HepG2 (cell line): ENCODE measurements at regions not wholly inside any gene's neighbourhood (a gene's known extent, or its start where the extent isn't known, plus 50 kb on each side); places are given as distances from the start of the nearest gene placed in this dataset.
A peak's percentile ranks its signal among the peaks of the same experiment; 100 is the strongest.

ENCODE experiments used
- ATAC-seq: fragments of 200-7000 bp; cut with Tn5 transposase; 3 replicates; pipeline ENCODE4 v1.9.1; 2020; ENCODE audit warnings: mild to moderate bottlenecking, moderate library complexity
- BruUV-seq: library from RNA; stranded (reverse); fragments of 400-500 nt; replicated peaks from 2 replicates; lab custom pipeline; 2021; lab: Mats Ljungman, UMichigan
- CTCF ChIA-PET: fragments of 300-600 bp; formaldehyde crosslinking; extraction: SDS; loops from one replicate; lab custom pipeline; 2021; ENCODE audit warnings: low total read pairs, inconsistent platforms, low intra/inter-chr PET ratio; lab: Yijun Ruan, JAX
- POLR2A ChIA-PET: fragments of 350-600 bp; sonication (Branson Sonifier 250); formaldehyde crosslinking; loops from one replicate; lab custom pipeline; 2020; ENCODE audit warnings: antibody characterized with exemption, inconsistent platforms; lab: Yijun Ruan, JAX
- DNase-seq: peaks from one replicate; pipeline ENCODE4 v3.0.0-alpha.2; 2015; ENCODE audit warnings: low spot score
- FAIRE-seq: peaks from 3 replicates; lab custom pipeline; 2011; peaks lifted over from hg19 to GRCh38; lab: Jason Lieb, UNC
- H2AFZ ChIP-seq: one replicate; pipeline ENCODE4 v1.6.1; 2011; ENCODE audit warnings: low read length, inconsistent platforms
- H3K27ac ChIP-seq: fragments of 300-600 bp; 3 replicates; pipeline ENCODE4 v1.8.0; 2011; ENCODE audit warnings: mixed run types, mild to moderate bottlenecking, mixed read lengths, low read length, inconsistent platforms; ENCODE audit not compliant: insufficient read depth; ENCODE audit errors: extremely low read length
- H3K27me3 ChIP-seq, 2 experiments: fragments of 200-600 bp in 1 of 2; 2 replicates in 1 of 2; 3 replicates in 1 of 2; pipeline versions ENCODE4 v1.6.0 to v1.8.0; 2011; ENCODE audit warnings: low read length in 2 of 2, mild to moderate bottlenecking in 2 of 2, moderate library complexity in 2 of 2, inconsistent platforms in 1 of 2; ENCODE audit not compliant: insufficient read depth in 2 of 2, control insufficient read depth in 1 of 2
- H3K36me3 ChIP-seq, 2 experiments: fragments of 200-600 bp in 1 of 2; replicated peaks in 1 of 2; 2 replicates in 1 of 2; 3 replicates in 1 of 2; pipeline versions ENCODE4 v1.5.1 to v1.8.0; 2011; ENCODE audit warnings: low read length in 2 of 2, inconsistent platforms in 1 of 2; ENCODE audit not compliant: insufficient read depth in 2 of 2, control insufficient read depth in 1 of 2
- H3K4me1 ChIP-seq: 2 replicates; pipeline ENCODE4 v1.5.1; 2012; ENCODE audit warnings: low read length, inconsistent platforms; ENCODE audit not compliant: insufficient read depth
- H3K4me2 ChIP-seq: 2 replicates; pipeline ENCODE4 v1.6.0; 2011; ENCODE audit warnings: low read depth, low read length, inconsistent platforms
- H3K4me3 ChIP-seq, 3 experiments: fragments of 200-600 bp in 1 of 3; sonication (generic), shearing (Covaris generic) in 1 of 3; replicated peaks in 1 of 3; 2 replicates each; pipeline ENCODE4 v1.5.1; 2011 to 2016; ENCODE audit warnings: low read length in 3 of 3, inconsistent platforms in 2 of 3, low read depth in 2 of 3, mild to moderate bottlenecking in 2 of 3, control low read depth in 1 of 3, mixed read lengths in 1 of 3; ENCODE audit not compliant: insufficient read depth in 1 of 3
- H3K79me2 ChIP-seq: one replicate; pipeline ENCODE4 v1.6.1; 2011; ENCODE audit warnings: low read length, inconsistent platforms; ENCODE audit not compliant: insufficient read depth
- H3K9ac ChIP-seq: 2 replicates; pipeline ENCODE4 v1.6.0; 2011; ENCODE audit warnings: mild to moderate bottlenecking, low read depth, low read length, inconsistent platforms; ENCODE audit not compliant: insufficient read depth
- H3K9me3 ChIP-seq: 2 replicates; pipeline ENCODE4 v1.5.1; 2012; ENCODE audit warnings: mild to moderate bottlenecking, low read length
- H4K20me1 ChIP-seq: 2 replicates; pipeline ENCODE4 v1.6.0; 2011; ENCODE audit warnings: inconsistent platforms, mild to moderate bottlenecking, low read length, moderate library complexity; ENCODE audit not compliant: insufficient read depth
- FOXJ3 ChIP-seq: sonication (generic); formaldehyde crosslinking; IDR thresholded peaks from 2 replicates; pipeline ENCODE4 v1.4.0; 2020; ENCODE audit warnings: missing genetic modification reagents, mild to moderate bottlenecking, borderline replicate concordance
- IKZF1 ChIP-seq: fragments of 450-650 bp; IDR thresholded peaks from 2 replicates; pipeline ENCODE4 v1.7.1; 2016
- MAF1 ChIP-seq: sonication (generic); formaldehyde crosslinking; IDR thresholded peaks from 2 replicates; pipeline ENCODE4 v1.5.0; 2020; ENCODE audit warnings: missing genetic modification reagents, borderline replicate concordance
- MAFF ChIP-seq: IDR thresholded peaks from 2 replicates; pipeline ENCODE4 v1.6.1; 2011; ENCODE audit warnings: low read depth, low read length, improper control_type of control experiment
- MAFK ChIP-seq, 2 experiments: IDR thresholded peaks in 1 of 2; conservative IDR thresholded peaks in 1 of 2; 2 replicates each; pipeline ENCODE4 v1.6.1; 2011; ENCODE audit warnings: improper control_type of control experiment in 2 of 2, low read length in 2 of 2
- MATR3 ChIP-seq: sonication (generic); formaldehyde crosslinking; IDR thresholded peaks from 2 replicates; pipeline ENCODE4 v1.4.0; 2020; ENCODE audit warnings: missing genetic modification reagents
- MTA1 ChIP-seq: sonication (generic); formaldehyde crosslinking; IDR thresholded peaks from 2 replicates; pipeline ENCODE4 v1.4.0; 2020; ENCODE audit warnings: missing genetic modification reagents, mild to moderate bottlenecking, borderline replicate concordance
- MZF1 ChIP-seq: sonication (generic); formaldehyde crosslinking; IDR thresholded peaks from 2 replicates; pipeline ENCODE4 v1.8.1; 2023; ENCODE audit warnings: mild to moderate bottlenecking, missing genetic modification reagents, borderline replicate concordance
- RFX3 ChIP-seq: IDR thresholded peaks from 2 replicates; pipeline ENCODE4 v1.6.1; 2016; ENCODE audit warnings: missing biosample characterization, missing genetic modification reagents
- SRSF4 ChIP-seq: fragments of 200-400 bp; formaldehyde crosslinking; IDR thresholded peaks from one replicate; pipeline ENCODE4 v1.6.1; 2018; ENCODE audit warnings: mild to moderate bottlenecking, low read depth, low read length, moderate library complexity; ENCODE audit not compliant: poor library complexity, severe bottlenecking
- ZBTB46 ChIP-seq: sonication (generic); formaldehyde crosslinking; IDR thresholded peaks from 2 replicates; pipeline ENCODE4 v1.4.0; 2020; ENCODE audit warnings: mild to moderate bottlenecking, missing genetic modification reagents, borderline replicate concordance
- ZNF333 ChIP-seq: sonication (generic); formaldehyde crosslinking; IDR thresholded peaks from 2 replicates; pipeline ENCODE4 v1.4.0; 2020; ENCODE audit warnings: mild to moderate bottlenecking, missing genetic modification reagents, borderline replicate concordance
- ZNF446 ChIP-seq: sonication (generic); formaldehyde crosslinking; IDR thresholded peaks from 2 replicates; pipeline ENCODE4 v1.5.0; 2020; ENCODE audit warnings: mild to moderate bottlenecking, missing genetic modification reagents
- ZNF576 ChIP-seq: sonication (generic); formaldehyde crosslinking; IDR thresholded peaks from 2 replicates; pipeline ENCODE4 v1.4.0; 2020; ENCODE audit warnings: mild to moderate bottlenecking, missing genetic modification reagents
- WGBS: methylation state at CpG from one replicate; pipeline ENCODE4 v1.1.6; 2017; ENCODE audit warnings: low lambda C conversion rate; 5-methylcytosine and 5-hydroxymethylcytosine counted together
- in situ Hi-C: cut with HindIII; loops from 2 replicates; pipeline ENCODE4 v1.10.0; 2017; ENCODE audit warnings: low pct_unique_long_range_greater_than_20kb; ENCODE audit not compliant: extremely low pct_ligation_motif_present
- intact Hi-C: fragments of 100-400 bp; cut with micrococcal nuclease; formaldehyde crosslinking; loops from one replicate; pipeline ENCODE4 v1.10.0; 2022; ENCODE audit not compliant: unreplicated experiment

- H3K4me2 ChIP-seq, result no peak overlapping the region
- FAIRE-seq (no peak), DNase-seq (no peak), ATAC-seq (no peak)
- no peak overlapping the region for H3K4me3 ChIP-seq
- 31% methylated on average over 1 of the region's 1 CpG for WGBS
- in situ Hi-C loops (no loop called here), intact Hi-C loops (no loop called here)
- no peaks in the 10 kb centered on the region for H3K4me1 ChIP-seq
- H3K27me3 ChIP-seq, result no peaks in the 10 kb centered on the region
- no peaks in the 10 kb centered on the region for H4K20me1 ChIP-seq
- no peaks in the 10 kb centered on the region for H3K36me3 ChIP-seq
- ChIA-PET CTCF (no interaction called here), POLR2A (no interaction called here)
- TF ChIP-seq MAFF, result peak; percentile 63
- TF ChIP-seq MAFK (conservative IDR thresholded peaks at IDR 0.05 in 1 of 2, IDR thresholded peaks at IDR 0.05 in 1 of 2; ENCODE audit: low read length in 2 of 2), result peak; percentile 58 to 75
- TF ChIP-seq MZF1 (CRISPR knock-in tag), result no peak
- no peak for TF ChIP-seq FOXJ3 (CRISPR knock-in tag)
- TF ChIP-seq, all 625 proteins: peak for 2
- H3K9ac ChIP-seq, result no peak overlapping the region
- no peak overlapping the region for H2AFZ ChIP-seq
- H3K79me2 ChIP-seq, result no peaks in the 10 kb centered on the region
- H3K27ac ChIP-seq, result no peak overlapping the region
- no peaks in the 10 kb centered on the region for H3K9me3 ChIP-seq
- BruUV-seq, result no TSS peak
Observed at GRCh38 chr6:5906842-5907241, 99.9 kb downstream of the NRN1 start.

GRCh38 chr6:5906340-5906670 is 100.4 kb downstream of the NRN1 start:
- Histone ChIP-seq H3K9me3 (no peaks in the 10 kb centered on the region), H3K4me1 (no peaks in the 10 kb centered on the region), H3K27ac (no peak overlapping the region), H3K9ac (no peak overlapping the region), H4K20me1 (no peaks in the 10 kb centered on the region), H3K36me3 (no peaks in the 10 kb centered on the region), H2AFZ (no peak overlapping the region), H3K4me3 (no peak overlapping the region), H3K4me2 (no peak overlapping the region), H3K79me2 (no peaks in the 10 kb centered on the region), H3K27me3 (no peaks in the 10 kb centered on the region)
- no peak for DNase-seq
- TF ChIP-seq ZNF446 (CRISPR knock-in tag) (no peak), MTA1 (CRISPR knock-in tag) (no peak), SRSF4 (no peak), MAF1 (CRISPR knock-in tag) (no peak), ZBTB46 (CRISPR knock-in tag) (no peak), ZNF576 (CRISPR knock-in tag) (no peak), RFX3 (CRISPR knock-in tag) (no peak), MATR3 (CRISPR knock-in tag) (no peak), ZNF333 (no peak), IKZF1 (no peak)
- CTCF ChIA-PET, result no interaction called here
- POLR2A ChIA-PET, result no interaction called here
- no peak for ATAC-seq
- WGBS, result 94% methylated on average over 1 of the region's 1 CpG
- no TSS peak for BruUV-seq
- intact Hi-C loops, result no loop called here
- no peak for FAIRE-seq
- in situ Hi-C loops, result no loop called here
